ENCODE measurements at regions not wholly inside any gene's neighbourhood (a gene's known extent, or its start where the extent isn't known, plus 50 kb on each side); places are given as distances from the start of the nearest gene placed in this dataset.
"Not testable (repeated sequence)": the region's sequence is repeated elsewhere in the genome, so short reads cannot be mapped to it uniquely, and the experiment has no call there.

DNA sequence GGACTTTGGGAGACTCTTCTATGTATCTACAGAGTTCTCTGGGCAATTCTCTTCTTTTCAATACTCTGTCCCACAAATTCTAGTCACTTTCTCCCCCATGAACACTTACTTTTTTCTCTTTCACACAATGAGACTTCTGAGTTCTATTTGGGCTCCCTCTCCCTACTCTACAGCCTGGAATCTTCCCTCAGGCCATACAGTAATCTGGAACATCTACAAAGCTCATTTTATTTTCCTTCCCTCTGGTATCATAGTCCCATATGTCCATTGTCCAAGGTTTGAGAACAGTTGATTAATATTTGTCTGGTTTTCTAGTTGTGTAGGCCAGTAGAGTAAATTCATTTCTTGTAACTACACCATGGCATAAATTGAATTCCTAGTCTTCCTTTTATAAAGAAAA lies 544.6 kb upstream of the RAG2 start:
- no peak overlapping the region for H3K27ac ChIP-seq
- no peak for DNase-seq
- no peaks in the 10 kb centered on the region for H3K36me3 ChIP-seq
- intact Hi-C loops (cut with DNase I): no loop called here
- TF ChIP-seq POLR2A (IDR thresholded peaks at IDR 0.05) (no peak), EP300 (IDR thresholded peaks at IDR 0.05) (no peak)
- TF ChIP-seq, protein P1, sequence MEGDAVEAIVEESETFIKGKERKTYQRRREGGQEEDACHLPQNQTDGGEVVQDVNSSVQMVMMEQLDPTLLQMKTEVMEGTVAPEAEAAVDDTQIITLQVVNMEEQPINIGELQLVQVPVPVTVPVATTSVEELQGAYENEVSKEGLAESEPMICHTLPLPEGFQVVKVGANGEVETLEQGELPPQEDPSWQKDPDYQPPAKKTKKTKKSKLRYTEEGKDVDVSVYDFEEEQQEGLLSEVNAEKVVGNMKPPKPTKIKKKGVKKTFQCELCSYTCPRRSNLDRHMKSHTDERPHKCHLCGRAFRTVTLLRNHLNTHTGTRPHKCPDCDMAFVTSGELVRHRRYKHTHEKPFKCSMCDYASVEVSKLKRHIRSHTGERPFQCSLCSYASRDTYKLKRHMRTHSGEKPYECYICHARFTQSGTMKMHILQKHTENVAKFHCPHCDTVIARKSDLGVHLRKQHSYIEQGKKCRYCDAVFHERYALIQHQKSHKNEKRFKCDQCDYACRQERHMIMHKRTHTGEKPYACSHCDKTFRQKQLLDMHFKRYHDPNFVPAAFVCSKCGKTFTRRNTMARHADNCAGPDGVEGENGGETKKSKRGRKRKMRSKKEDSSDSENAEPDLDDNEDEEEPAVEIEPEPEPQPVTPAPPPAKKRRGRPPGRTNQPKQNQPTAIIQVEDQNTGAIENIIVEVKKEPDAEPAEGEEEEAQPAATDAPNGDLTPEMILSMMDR (IDR thresholded peaks at IDR 0.05): no peak
- H3K27me3 ChIP-seq: no peaks in the 10 kb centered on the region
- no peak overlapping the region for H3K4me3 ChIP-seq
- no peaks in the 10 kb centered on the region for H3K9me3 ChIP-seq
- no peaks in the 10 kb centered on the region for H3K4me1 ChIP-seq (ENCODE audit: insufficient read depth)

DNA sequence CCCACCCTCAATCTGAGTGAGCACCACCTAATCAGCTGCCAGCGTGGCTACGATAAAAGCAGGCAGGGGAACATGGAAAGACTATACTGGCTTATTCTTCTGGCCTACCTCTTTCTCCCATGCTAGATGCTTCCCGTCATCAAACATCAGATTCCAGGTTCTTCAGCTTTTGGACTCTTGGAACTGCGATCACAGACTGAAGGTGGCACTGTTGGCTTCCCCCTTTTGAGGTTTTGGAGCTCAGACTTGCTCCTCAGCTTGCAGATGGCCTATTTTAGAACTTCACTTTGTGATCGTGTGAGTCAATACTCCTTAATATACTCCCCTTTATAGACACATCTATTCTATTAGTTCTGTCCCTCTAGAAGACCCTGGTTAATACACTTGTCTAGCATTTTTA lies 543.7 kb upstream of the RAG2 start:
- no peak for DNase-seq
- no peaks in the 10 kb centered on the region for H3K4me1 ChIP-seq (ENCODE audit: insufficient read depth)
- H3K4me3 ChIP-seq: no peak overlapping the region
- intact Hi-C loops (cut with DNase I): no loop called here
- 86 to 88% (median 87%) methylated on average over 5 of the region's 5 CpGs for WGBS, 3 donors
- no peaks in the 10 kb centered on the region for H3K27me3 ChIP-seq
- no peaks in the 10 kb centered on the region for H3K9me3 ChIP-seq
- H3K27ac ChIP-seq: no peak overlapping the region
- TF ChIP-seq, protein P1 (IDR thresholded peaks at IDR 0.05): no peak
- no peak for TF ChIP-seq EP300 (IDR thresholded peaks at IDR 0.05)
- TF ChIP-seq POLR2A (IDR thresholded peaks at IDR 0.05): no peak
- H3K36me3 ChIP-seq: no peaks in the 10 kb centered on the region

DNA sequence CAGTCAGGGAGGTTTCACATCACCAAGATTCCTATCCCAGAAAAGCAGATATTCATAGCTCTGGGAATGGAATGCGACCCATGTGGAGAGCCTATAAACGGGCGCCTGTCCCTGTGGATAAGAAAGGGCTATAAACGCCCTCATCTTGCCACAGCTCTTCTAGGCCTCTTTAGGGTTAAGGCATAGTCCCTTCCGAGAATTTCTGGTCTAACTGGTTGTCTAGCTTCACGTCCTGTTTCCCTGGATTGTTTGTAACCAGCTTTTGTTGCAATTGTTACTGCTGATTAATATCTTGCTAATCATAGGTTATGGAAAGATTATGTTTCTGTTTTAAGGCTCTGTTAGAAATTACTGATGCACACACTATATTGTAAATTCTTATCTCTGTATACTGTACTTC lies 537.6 kb upstream of the RAG2 start:
- 83 to 88% (median 87%) methylated on average over 6 of the region's 6 CpGs for WGBS, 3 donors

DNA sequence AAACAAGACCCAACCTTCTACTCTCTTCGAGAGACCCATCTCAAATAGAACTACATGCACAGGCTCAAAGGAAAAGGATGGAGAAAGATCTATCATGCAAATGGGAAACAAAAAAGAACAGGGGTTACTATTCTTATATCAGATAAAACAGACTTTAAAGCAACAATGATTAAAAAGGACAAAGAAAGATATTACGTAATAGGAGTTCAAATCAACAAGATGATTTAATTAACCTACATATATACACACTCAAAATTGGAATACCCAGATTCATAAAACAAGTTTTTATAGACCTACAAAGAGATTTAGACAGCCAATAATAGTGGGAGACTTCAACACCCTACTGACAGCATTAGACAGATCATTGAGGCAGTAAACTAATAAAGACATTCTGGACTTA lies 536.6 kb upstream of the RAG2 start:
- Histone ChIP-seq H3K9me3 (no peaks in the 10 kb centered on the region), H3K36me3 (no peaks in the 10 kb centered on the region), H3K4me3 (no peak overlapping the region), H3K4me1 (ENCODE audit: insufficient read depth) (no peaks in the 10 kb centered on the region), H3K27ac (no peak overlapping the region), H3K27me3 (no peaks in the 10 kb centered on the region)
- WGBS, 3 donors: 32 to 80% (median 74%) methylated on average over 2 of the region's 2 CpGs
- TF ChIP-seq, protein P1 (IDR thresholded peaks at IDR 0.05): no peak
- TF ChIP-seq POLR2A (IDR thresholded peaks at IDR 0.05): no peak
- TF ChIP-seq EP300 (IDR thresholded peaks at IDR 0.05): no peak
- intact Hi-C loops (cut with DNase I): no loop called here
- DNase-seq: no peak

More for the DNA sequence above, 537.6 kb upstream of the RAG2 start:
- intact Hi-C loops (cut with DNase I); DNase-seq; H3K36me3 ChIP-seq; H3K4me3 ChIP-seq; H3K27ac ChIP-seq; H3K27me3 ChIP-seq; H3K9me3 ChIP-seq; H3K4me1 ChIP-seq (ENCODE audit: insufficient read depth): not testable (repeated sequence)

DNA sequence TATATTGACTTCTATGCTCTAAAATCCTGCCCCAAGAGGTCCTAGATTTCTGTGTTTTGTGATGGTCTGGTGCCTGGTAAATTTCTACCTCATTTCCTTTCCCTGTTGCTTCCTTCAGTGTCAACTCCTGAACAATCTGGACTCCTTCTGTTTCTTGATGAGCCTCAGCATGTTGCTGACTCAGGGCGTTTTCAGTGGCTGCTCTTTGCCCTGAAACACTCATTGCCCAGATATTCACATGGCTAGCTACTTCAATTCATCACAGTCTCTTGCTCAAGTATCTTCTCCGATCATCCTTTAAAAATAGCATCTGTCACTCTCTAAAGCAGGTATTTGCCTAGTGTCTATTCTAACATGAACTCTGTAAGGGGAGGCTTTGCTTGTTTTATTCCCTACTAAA lies 526.3 kb upstream of the RAG2 start:
- TF ChIP-seq POLR2A (IDR thresholded peaks at IDR 0.05) (no peak), EP300 (IDR thresholded peaks at IDR 0.05) (no peak)
- TF ChIP-seq, protein P1 (IDR thresholded peaks at IDR 0.05): no peak
- WGBS, 3 donors: 67 to 68% (median 68%) methylated on average over 2 of the region's 2 CpGs
- no peaks in the 10 kb centered on the region for H3K36me3 ChIP-seq

More for the DNA sequence above, 526.3 kb upstream of the RAG2 start:
- H3K4me1 ChIP-seq (ENCODE audit: insufficient read depth): no peaks in the 10 kb centered on the region
- H3K9me3 ChIP-seq: no peaks in the 10 kb centered on the region
- DNase-seq: no peak
- H3K27me3 ChIP-seq: no peaks in the 10 kb centered on the region
- no peak overlapping the region for H3K4me3 ChIP-seq
- intact Hi-C loops (cut with DNase I): no loop called here
- H3K27ac ChIP-seq: no peak overlapping the region

Data from ovary (tissue), 7 donors.